K562 (cell line): ENCODE measurements at regions not wholly inside any gene's neighbourhood (a gene's known extent, or its start where the extent isn't known, plus 50 kb on each side); places are given as distances from the start of the nearest gene placed in this dataset.

ENCODE experiments used
- ATAC-seq: fragments of 200-7000 bp; cut with Tn5 transposase; 3 replicates; pipeline ENCODE4 v1.9.1; 2020; ENCODE audit warnings: moderate library complexity
- BruUV-seq: library from RNA; stranded (reverse); fragments of 400-500 nt; replicated peaks from 2 replicates; lab custom pipeline; 2021; lab: Mats Ljungman, UMichigan
- CTCF ChIA-PET: fragments of 300-600 bp; formaldehyde crosslinking; extraction: SDS; loops from one replicate; lab custom pipeline; 2021; ENCODE audit warnings: low intra/inter-chr PET ratio; lab: Yijun Ruan, JAX
- POLR2A ChIA-PET: fragments of 300-600, 350-650 bp; sonication (Branson Sonifier 250); formaldehyde crosslinking; extraction: SDS; loops from one replicate; lab custom pipeline; 2021; ENCODE audit warnings: antibody characterized with exemption, inconsistent platforms; lab: Yijun Ruan, JAX
- DNase-seq, 4 experiments: peaks; one replicate each; pipeline versions ENCODE4 v3.0.0 to v3.0.0-alpha.2; 2011 to 2018; ENCODE audit warnings: low spot score in 3 of 4, mixed read lengths in 3 of 4; ENCODE audit errors: extremely low read depth in 1 of 4
- FAIRE-seq: peaks from 2 replicates; lab custom pipeline; 2011; peaks lifted over from hg19 to GRCh38; lab: Jason Lieb, UNC
- H2AFZ ChIP-seq: 2 replicates; pipeline ENCODE4 v1.6.0; 2011; ENCODE audit warnings: low read depth, low read length, control low read depth, inconsistent platforms
- H3K27ac ChIP-seq: fragments of 200-600 bp; 3 replicates; pipeline ENCODE4 v1.8.0; 2011; ENCODE audit warnings: low read depth, mild to moderate bottlenecking, control low read depth, inconsistent platforms, low read length, moderate library complexity, mixed read lengths; ENCODE audit errors: extremely low read depth
- H3K27me3 ChIP-seq, 2 experiments: fragments of 300-600 bp in 1 of 2; 2 replicates in 1 of 2; 3 replicates in 1 of 2; pipeline versions ENCODE4 v1.6.0 to v1.8.0; 2011; ENCODE audit warnings: inconsistent platforms in 2 of 2, low read length in 2 of 2, mild to moderate bottlenecking in 1 of 2, mixed read lengths in 1 of 2, moderate library complexity in 1 of 2; ENCODE audit not compliant: control insufficient read depth in 2 of 2, insufficient read depth in 2 of 2
- H3K36me3 ChIP-seq: fragments of 300-600 bp; 3 replicates; pipeline ENCODE4 v1.8.0; 2011; ENCODE audit warnings: mild to moderate bottlenecking, low read length, inconsistent platforms; ENCODE audit not compliant: control insufficient read depth, insufficient read depth
- H3K4me1 ChIP-seq, 2 experiments: fragments of 200-600 bp in 1 of 2; replicated peaks in 1 of 2; 2 replicates in 1 of 2; 3 replicates in 1 of 2; pipeline versions ENCODE4 v1.5.1 to v1.8.0; 2011; ENCODE audit warnings: inconsistent platforms in 2 of 2, low read length in 2 of 2, mild to moderate bottlenecking in 1 of 2, mixed read lengths in 1 of 2, moderate library complexity in 1 of 2; ENCODE audit not compliant: control insufficient read depth in 2 of 2, insufficient read depth in 2 of 2
- H3K4me2 ChIP-seq: 2 replicates; pipeline ENCODE4 v1.6.1; 2011; ENCODE audit warnings: low read length, control low read depth, inconsistent platforms, mixed read lengths; ENCODE audit not compliant: insufficient read depth
- H3K4me3 ChIP-seq: fragments of 200-600 bp; sonication (generic), shearing (Covaris generic); 2 replicates; pipeline ENCODE4 v1.5.1; 2016; ENCODE audit warnings: control low read depth, inconsistent platforms
- H3K79me2 ChIP-seq: fragments of 200-600 bp; 3 replicates; pipeline ENCODE4 v1.8.0; 2011; ENCODE audit warnings: low read length, inconsistent platforms; ENCODE audit not compliant: control insufficient read depth, insufficient read depth
- H3K9ac ChIP-seq, 2 experiments: 2 replicates each; pipeline versions ENCODE4 v1.6.0 to v1.6.1; 2011; ENCODE audit warnings: low read depth in 2 of 2, low read length in 2 of 2, control low read depth in 1 of 2, inconsistent platforms in 1 of 2, mild to moderate bottlenecking in 1 of 2, mixed read lengths in 1 of 2; ENCODE audit not compliant: insufficient read depth in 1 of 2
- H3K9me1 ChIP-seq: one replicate; pipeline ENCODE4 v1.6.0; 2011; ENCODE audit warnings: inconsistent platforms, mild to moderate bottlenecking, low read length, moderate library complexity; ENCODE audit not compliant: control insufficient read depth, insufficient read depth
- H3K9me3 ChIP-seq: replicated peaks from 2 replicates; pipeline ENCODE4 v1.5.1; 2011; ENCODE audit warnings: low read depth, low read length, inconsistent platforms; ENCODE audit not compliant: control insufficient read depth, insufficient read depth
- H4K20me1 ChIP-seq: replicated peaks from 2 replicates; pipeline ENCODE4 v1.6.1; 2011; ENCODE audit warnings: low read length, inconsistent platforms, mixed read lengths; ENCODE audit not compliant: control insufficient read depth, insufficient read depth
- CBFB ChIP-seq: sonication (generic); formaldehyde crosslinking; IDR thresholded peaks from 2 replicates; pipeline ENCODE4 v1.4.0; 2020; ENCODE audit warnings: mild to moderate bottlenecking, missing genetic modification reagents
- HMGN3 ChIP-seq: IDR thresholded peaks from 2 replicates; pipeline ENCODE4 v1.6.1; 2011; ENCODE audit warnings: borderline replicate concordance, low read depth, mild to moderate bottlenecking, mixed read lengths, low read length; ENCODE audit not compliant: insufficient read length; ENCODE audit errors: extremely low read depth
- MCM2 ChIP-seq: fragments of 450-650 bp; IDR thresholded peaks from 2 replicates; pipeline ENCODE4 v1.6.1; 2017; ENCODE audit warnings: low read depth, mild to moderate bottlenecking
- POLR3A ChIP-seq: IDR thresholded peaks from 2 replicates; pipeline ENCODE4 v1.6.1; 2011; ENCODE audit warnings: borderline replicate concordance, mild to moderate bottlenecking, moderate library complexity; ENCODE audit not compliant: insufficient read length, insufficient read depth; ENCODE audit errors: extremely low read depth
- TGIF2 ChIP-seq: sonication (generic); formaldehyde crosslinking; IDR thresholded peaks from 2 replicates; pipeline ENCODE4 v1.8.1; 2022; ENCODE audit warnings: mild to moderate bottlenecking, missing genetic modification reagents, moderate library complexity
- TSC22D4 ChIP-seq: fragments of 450-650 bp; IDR thresholded peaks from 2 replicates; pipeline ENCODE4 v1.6.1; 2016; ENCODE audit warnings: missing genetic modification characterization, missing biosample characterization, control low read depth
- ZC3H8 ChIP-seq: fragments of 450-650 bp; IDR thresholded peaks from 2 replicates; pipeline ENCODE4 v1.6.1; 2017
- WGBS: fragments of 100-300 bp; shearing (Covaris generic); methylation state at CpG from one replicate; pipeline ENCODE4 v1.1.6; 2016; ENCODE audit warnings: low coverage, mixed read lengths; ENCODE audit not compliant: insufficient coverage; ENCODE audit errors: missing lambda C conversion rate; 5-methylcytosine and 5-hydroxymethylcytosine counted together
- in situ Hi-C: fragments of 300-500 bp; cut with MboI; formaldehyde crosslinking; loops from 4 replicates; pipeline ENCODE4 v1.15.0; 2018; ENCODE audit warnings: inconsistent platforms, mixed read lengths
- intact Hi-C: fragments of 100-400 bp; cut with micrococcal nuclease; formaldehyde crosslinking; loops from 2 replicates; pipeline ENCODE4 v1.14.2; 2022
- TF ChIP-seq, protein P1 (sequence below): IDR thresholded peaks from 2 replicates; pipeline ENCODE4 v1.6.1; 2014; ENCODE audit warnings: antibody characterized with exemption
- TF ChIP-seq, protein P2 (sequence below): fragments of 250-450 bp; sonication (Bioruptor Pico); IDR thresholded peaks from 2 replicates; pipeline ENCODE4 v1.4.0; 2020; ENCODE audit warnings: mild to moderate bottlenecking, moderate library complexity
- TF ChIP-seq, protein P3 (sequence below): fragments of 450-650 bp; IDR thresholded peaks from 2 replicates; pipeline ENCODE4 v1.6.1; 2016; ENCODE audit warnings: antibody characterized with exemption

DNA sequence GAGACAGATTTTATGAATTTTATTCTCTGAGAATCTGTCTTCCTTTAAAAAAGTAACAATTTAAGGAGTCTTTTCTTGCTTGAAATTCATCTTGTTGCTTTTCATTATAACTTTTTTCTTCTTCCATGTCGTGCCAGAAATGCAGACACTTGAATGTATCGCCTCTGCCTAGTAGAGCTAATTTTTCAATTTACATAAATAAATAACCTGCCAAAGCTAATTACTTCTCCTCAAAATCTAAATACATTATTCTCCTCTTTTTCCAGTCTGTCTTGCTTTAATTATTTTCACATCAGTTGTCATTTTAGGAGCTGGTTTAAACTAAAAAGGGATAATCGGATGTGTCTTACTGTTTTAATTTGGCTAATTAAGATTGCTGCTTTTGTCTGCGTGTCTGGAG lies 711.1 kb upstream of the SEL1L start:
- H2AFZ ChIP-seq = no peak overlapping the region
- ATAC-seq (no peak), DNase-seq (no peak)
- no TSS peak for BruUV-seq
- H3K79me2 ChIP-seq = no peaks in the 10 kb centered on the region
- no peak overlapping the region for H3K4me2 ChIP-seq
- ChIA-PET POLR2A (no interaction called here), CTCF (no interaction called here)
- H4K20me1 ChIP-seq = no peaks in the 10 kb centered on the region
- no peak overlapping the region for H3K9ac ChIP-seq
- H3K4me1 ChIP-seq = no peaks in the 10 kb centered on the region
- no peaks in the 10 kb centered on the region for H3K36me3 ChIP-seq
- in situ Hi-C loops = no loop called here
- no peaks in the 10 kb centered on the region for H3K9me3 ChIP-seq
- WGBS = 0% methylated on average over 4 of the region's 4 CpGs
- no peaks in the 10 kb centered on the region for H3K9me1 ChIP-seq
- no peak overlapping the region for H3K27ac ChIP-seq
- no peak for TF ChIP-seq HMGN3
- no peak for TF ChIP-seq TGIF2 (CRISPR knock-in tag)
- TF ChIP-seq, protein P1, sequence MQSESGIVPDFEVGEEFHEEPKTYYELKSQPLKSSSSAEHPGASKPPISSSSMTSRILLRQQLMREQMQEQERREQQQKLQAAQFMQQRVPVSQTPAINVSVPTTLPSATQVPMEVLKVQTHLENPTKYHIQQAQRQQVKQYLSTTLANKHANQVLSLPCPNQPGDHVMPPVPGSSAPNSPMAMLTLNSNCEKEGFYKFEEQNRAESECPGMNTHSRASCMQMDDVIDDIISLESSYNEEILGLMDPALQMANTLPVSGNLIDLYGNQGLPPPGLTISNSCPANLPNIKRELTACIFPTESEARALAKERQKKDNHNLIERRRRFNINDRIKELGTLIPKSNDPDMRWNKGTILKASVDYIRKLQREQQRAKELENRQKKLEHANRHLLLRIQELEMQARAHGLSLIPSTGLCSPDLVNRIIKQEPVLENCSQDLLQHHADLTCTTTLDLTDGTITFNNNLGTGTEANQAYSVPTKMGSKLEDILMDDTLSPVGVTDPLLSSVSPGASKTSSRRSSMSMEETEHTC = no peak
- TF ChIP-seq ZC3H8 = no peak
- TF ChIP-seq, protein P2, sequence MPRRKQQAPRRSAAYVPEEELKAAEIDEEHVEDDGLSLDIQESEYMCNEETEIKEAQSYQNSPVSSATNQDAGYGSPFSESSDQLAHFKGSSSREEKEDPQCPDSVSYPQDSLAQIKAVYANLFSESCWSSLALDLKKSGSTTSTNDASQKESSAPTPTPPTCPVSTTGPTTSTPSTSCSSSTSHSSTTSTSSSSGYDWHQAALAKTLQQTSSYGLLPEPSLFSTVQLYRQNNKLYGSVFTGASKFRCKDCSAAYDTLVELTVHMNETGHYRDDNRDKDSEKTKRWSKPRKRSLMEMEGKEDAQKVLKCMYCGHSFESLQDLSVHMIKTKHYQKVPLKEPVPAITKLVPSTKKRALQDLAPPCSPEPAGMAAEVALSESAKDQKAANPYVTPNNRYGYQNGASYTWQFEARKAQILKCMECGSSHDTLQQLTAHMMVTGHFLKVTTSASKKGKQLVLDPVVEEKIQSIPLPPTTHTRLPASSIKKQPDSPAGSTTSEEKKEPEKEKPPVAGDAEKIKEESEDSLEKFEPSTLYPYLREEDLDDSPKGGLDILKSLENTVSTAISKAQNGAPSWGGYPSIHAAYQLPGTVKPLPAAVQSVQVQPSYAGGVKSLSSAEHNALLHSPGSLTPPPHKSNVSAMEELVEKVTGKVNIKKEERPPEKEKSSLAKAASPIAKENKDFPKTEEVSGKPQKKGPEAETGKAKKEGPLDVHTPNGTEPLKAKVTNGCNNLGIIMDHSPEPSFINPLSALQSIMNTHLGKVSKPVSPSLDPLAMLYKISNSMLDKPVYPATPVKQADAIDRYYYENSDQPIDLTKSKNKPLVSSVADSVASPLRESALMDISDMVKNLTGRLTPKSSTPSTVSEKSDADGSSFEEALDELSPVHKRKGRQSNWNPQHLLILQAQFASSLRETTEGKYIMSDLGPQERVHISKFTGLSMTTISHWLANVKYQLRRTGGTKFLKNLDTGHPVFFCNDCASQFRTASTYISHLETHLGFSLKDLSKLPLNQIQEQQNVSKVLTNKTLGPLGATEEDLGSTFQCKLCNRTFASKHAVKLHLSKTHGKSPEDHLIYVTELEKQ = no peak
- TF ChIP-seq CBFB = no peak
- no peak for TF ChIP-seq TSC22D4 (tag)
- TF ChIP-seq POLR3A = no peak
- TF ChIP-seq, protein P3, sequence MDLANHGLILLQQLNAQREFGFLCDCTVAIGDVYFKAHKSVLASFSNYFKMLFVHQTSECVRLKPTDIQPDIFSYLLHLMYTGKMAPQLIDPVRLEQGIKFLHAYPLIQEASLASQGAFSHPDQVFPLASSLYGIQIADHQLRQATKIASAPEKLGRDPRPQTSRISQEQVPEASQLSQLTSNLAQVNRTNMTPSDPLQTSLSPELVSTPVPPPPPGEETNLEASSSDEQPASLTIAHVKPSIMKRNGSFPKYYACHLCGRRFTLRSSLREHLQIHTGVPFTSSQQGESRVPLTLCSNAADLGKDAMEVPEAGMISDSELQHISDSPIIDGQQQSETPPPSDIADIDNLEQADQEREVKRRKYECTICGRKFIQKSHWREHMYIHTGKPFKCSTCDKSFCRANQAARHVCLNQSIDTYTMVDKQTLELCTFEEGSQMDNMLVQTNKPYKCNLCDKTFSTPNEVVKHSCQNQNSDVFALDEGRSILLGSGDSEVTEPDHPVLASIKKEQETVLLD = no peak
- TF ChIP-seq MCM2 = no peak
- TF ChIP-seq, all 486 proteins: peak for 0
- intact Hi-C loops = no loop called here
- H3K27me3 ChIP-seq = no peaks in the 10 kb centered on the region
- FAIRE-seq = no peak
- H3K4me3 ChIP-seq = no peak overlapping the region
